ENCODE measurements at regions not wholly inside any gene's neighbourhood (a gene's known extent, or its start where the extent isn't known, plus 50 kb on each side); places are given as distances from the start of the nearest gene placed in this dataset.
"Not testable (repeated sequence)": the region's sequence is repeated elsewhere in the genome, so short reads cannot be mapped to it uniquely, and the experiment has no call there.

GRCh38 chr2:204140246-204140645 lies 203.7 kb downstream of the ICOS start:
- DNase-seq: no peak

- DNase-seq: no peak
Observed at GRCh38 chr2:204143216-204144014, 206.9 kb downstream of the ICOS start.

- no peak for DNase-seq
Observed at GRCh38 chr2:204144492-204144891, 207.9 kb downstream of the ICOS start.

- peak in 50 of 56 donors; percentile 2 to 83 (median 42) for DNase-seq
Observed at GRCh38 chr2:204145263-204145751, 208.7 kb downstream of the ICOS start.

- no peak for DNase-seq
Observed at GRCh38 chr2:204145791-204146190, 209.2 kb downstream of the ICOS start.

GRCh38 chr2:204147040-204147439 lies 210.5 kb downstream of the ICOS start:
- DNase-seq: not testable (repeated sequence)

GRCh38 chr2:204150721-204151120 lies 214.2 kb downstream of the ICOS start:
- DNase-seq: no peak

GRCh38 chr2:204152616-204153015 lies 216.1 kb downstream of the ICOS start:
- DNase-seq: no peak

GRCh38 chr2:204154863-204155262 lies 218.3 kb downstream of the ICOS start:
- no peak for DNase-seq

GRCh38 chr2:204156456-204156855 lies 219.9 kb downstream of the ICOS start:
- DNase-seq: no peak

GRCh38 chr2:204157684-204158083 lies 221.1 kb downstream of the ICOS start:
- DNase-seq: no peak

- no peak for DNase-seq
Observed at GRCh38 chr2:204159526-204159925, 223.0 kb downstream of the ICOS start.

GRCh38 chr2:204160989-204161388 lies 224.4 kb downstream of the ICOS start:
- no peak for DNase-seq

GRCh38 chr2:204161886-204162285 lies 225.3 kb downstream of the ICOS start:
- no peak for DNase-seq

- no peak for DNase-seq
Observed at GRCh38 chr2:204166961-204167360, 230.4 kb downstream of the ICOS start.

GRCh38 chr2:204167670-204168069 lies 231.1 kb downstream of the ICOS start:
- not testable (repeated sequence) for DNase-seq

GRCh38 chr2:204170411-204170810 lies 233.8 kb downstream of the ICOS start:
- no peak for DNase-seq

GRCh38 chr2:204171432-204172144 lies 235.0 kb downstream of the ICOS start:
- DNase-seq: no peak

GRCh38 chr2:204172145-204172600 lies 235.6 kb downstream of the ICOS start:
- no peak for DNase-seq

- no peak for DNase-seq
Observed at GRCh38 chr2:204174034-204174433, 237.5 kb downstream of the ICOS start.

- no peak for DNase-seq
Observed at GRCh38 chr2:204175552-204176271, 239.1 kb downstream of the ICOS start.

GRCh38 chr2:204176306-204176705 lies 239.7 kb downstream of the ICOS start:
- no peak for DNase-seq

All from nucleus accumbens (tissue), 56 donors.